PC-3 (cell line): ENCODE measurements at regions not wholly inside any gene's neighbourhood (a gene's known extent, or its start where the extent isn't known, plus 50 kb on each side); places are given as distances from the start of the nearest gene placed in this dataset.
A peak's percentile ranks its signal among the peaks of the same experiment; 100 is the strongest.

Source experiments
- ATAC-seq: fragments of 200-7000 bp; cut with Tn5 transposase; 2 replicates; pipeline ENCODE4 v1.9.1; 2020; ENCODE audit warnings: mild to moderate bottlenecking, moderate library complexity
- BruUV-seq: library from RNA; stranded (reverse); fragments of 400-500 nt; replicated peaks from 2 replicates; lab custom pipeline; 2021; lab: Mats Ljungman, UMichigan
- CTCF ChIA-PET: fragments of 300-600 bp; sonication (Branson Sonifier 250); formaldehyde crosslinking; loops from one replicate; lab custom pipeline; 2022; ENCODE audit warnings: antibody characterized with exemption; lab: Charles Lee
- POLR2A ChIA-PET: fragments of 300-600 bp; sonication (Branson Sonifier 250); formaldehyde crosslinking; loops from one replicate; lab custom pipeline; 2022; ENCODE audit warnings: antibody characterized with exemption; ENCODE audit not compliant: unreplicated experiment; lab: Charles Lee
- DNase-seq: peaks from one replicate; pipeline ENCODE4 v3.0.0-alpha.2; 2015
- H2AFZ ChIP-seq: fragments of 300-600 bp; sonication (generic); 2 replicates; pipeline ENCODE4 v1.6.0; 2016; ENCODE audit warnings: antibody characterized with exemption, low read length
- H3F3A ChIP-seq: fragments of 300-600 bp; sonication (generic); one replicate; pipeline ENCODE4 v1.6.0; 2017; ENCODE audit warnings: antibody characterized with exemption, low read length, control low read depth, mild to moderate bottlenecking; ENCODE audit not compliant: unreplicated experiment
- H3K27ac ChIP-seq: fragments of 300-600 bp; sonication (generic); 2 replicates; pipeline ENCODE4 v1.5.1; 2016; ENCODE audit warnings: mild to moderate bottlenecking, low read length
- H3K27me3 ChIP-seq: fragments of 300-600 bp; sonication (generic); 2 replicates; pipeline ENCODE4 v1.6.1; 2016; ENCODE audit warnings: low read length, mixed read lengths
- H3K36me3 ChIP-seq: fragments of 300-600 bp; sonication (generic); 2 replicates; pipeline ENCODE4 v1.6.1; 2016; ENCODE audit warnings: low read depth, mixed run types, low read length, mixed read lengths
- H3K4me1 ChIP-seq: fragments of 300-600 bp; sonication (generic); 2 replicates; pipeline ENCODE4 v1.5.1; 2016; ENCODE audit warnings: low read length; ENCODE audit not compliant: insufficient read depth
- H3K4me2 ChIP-seq: fragments of 300-600 bp; sonication (generic); 2 replicates; pipeline ENCODE4 v1.6.0; 2016; ENCODE audit warnings: low read length
- H3K4me3 ChIP-seq: fragments of 300-600 bp; sonication (generic); 2 replicates; pipeline ENCODE4 v1.5.1; 2016; ENCODE audit warnings: mild to moderate bottlenecking, low read length, mixed read lengths
- H3K79me2 ChIP-seq: fragments of 300-600 bp; sonication (generic); 2 replicates; pipeline ENCODE4 v1.6.1; 2017; ENCODE audit warnings: low read length, mixed read lengths
- H3K9ac ChIP-seq: fragments of 300-600 bp; sonication (generic); 2 replicates; pipeline ENCODE4 v1.6.0; 2016; ENCODE audit warnings: mild to moderate bottlenecking, low read length
- H3K9me2 ChIP-seq: fragments of 300-600 bp; sonication (generic); replicated peaks from 2 replicates; pipeline ENCODE4 v1.6.1; 2016; ENCODE audit warnings: mixed run types, low read length, mixed read lengths
- H3K9me3 ChIP-seq: fragments of 300-600 bp; sonication (generic); 2 replicates; pipeline ENCODE4 v1.6.1; 2016; ENCODE audit warnings: low read length, mixed read lengths
- H4K20me1 ChIP-seq: fragments of 300-600 bp; sonication (generic); 2 replicates; pipeline ENCODE4 v1.6.1; 2016; ENCODE audit warnings: low read length, mixed read lengths
- CTCF ChIP-seq: fragments of 300-600 bp; sonication (generic); conservative IDR thresholded peaks from 2 replicates; pipeline ENCODE4 v1.5.1; 2017; ENCODE audit warnings: antibody characterized with exemption, low read depth, mild to moderate bottlenecking, low read length
- EZH2 ChIP-seq: fragments of 300-600 bp; sonication (generic); IDR thresholded peaks from one replicate; pipeline ENCODE4 v1.6.1; 2017; ENCODE audit warnings: antibody characterized with exemption, mild to moderate bottlenecking, low read length; ENCODE audit not compliant: unreplicated experiment
- EZH2phosphoT487 ChIP-seq: fragments of 300-600 bp; sonication (generic); IDR thresholded peaks from 2 replicates; pipeline ENCODE4 v1.6.1; 2018; ENCODE audit warnings: mild to moderate bottlenecking, antibody characterized with exemption, low read length, borderline replicate concordance
- intact Hi-C: fragments of 100-400 bp; cut with micrococcal nuclease; formaldehyde crosslinking; loops from 2 replicates; pipeline ENCODE4 v1.9.0; 2023

GRCh38 chr9:115599898-115600297, 481.9 kb upstream of the TNC start:
- ChIA-PET POLR2A (no interaction called here), CTCF (no interaction called here)
- Histone ChIP-seq H3K27me3 (no peaks in the 10 kb centered on the region), H3F3A (no peaks in the 10 kb centered on the region), H3K4me2 (no peak overlapping the region), H3K9ac (no peak overlapping the region), H3K4me1 (peaks cover 18% of the 10 kb centered on the region), H4K20me1 (no peaks in the 10 kb centered on the region), H3K27ac (no peak overlapping the region), H3K9me2 (no peaks in the 10 kb centered on the region), H3K4me3 (no peak overlapping the region), H3K36me3 (no peaks in the 10 kb centered on the region), H3K79me2 (no peaks in the 10 kb centered on the region), H2AFZ (no peak overlapping the region), H3K9me3 (no peaks in the 10 kb centered on the region)
- no TSS peak for BruUV-seq
- no peak for TF ChIP-seq EZH2
- DNase-seq (no peak), ATAC-seq (no peak)
- intact Hi-C loops = no loop called here

GRCh38 chr9:115601434-115601833, 483.5 kb upstream of the TNC start:
- no peaks in the 10 kb centered on the region for H3K9me2 ChIP-seq
- no peak overlapping the region for H2AFZ ChIP-seq
- no peaks in the 10 kb centered on the region for H3K27me3 ChIP-seq
- intact Hi-C loops = no loop called here
- H3K27ac ChIP-seq = no peak overlapping the region
- H4K20me1 ChIP-seq = no peaks in the 10 kb centered on the region
- H3K4me1 ChIP-seq = peaks cover 24% of the 10 kb centered on the region
- H3K79me2 ChIP-seq = no peaks in the 10 kb centered on the region
- ATAC-seq (no peak), DNase-seq (no peak)
- POLR2A ChIA-PET = no interaction called here
- no peak overlapping the region for H3K9ac ChIP-seq
- H3K36me3 ChIP-seq = no peaks in the 10 kb centered on the region
- TF ChIP-seq CTCF = no peak
- TF ChIP-seq EZH2 = no peak
- no peak for TF ChIP-seq EZH2phosphoT487
- no peak overlapping the region for H3K4me3 ChIP-seq
- H3K9me3 ChIP-seq = no peaks in the 10 kb centered on the region
- H3K4me2 ChIP-seq = no peak overlapping the region
- H3F3A ChIP-seq = no peaks in the 10 kb centered on the region
- CTCF ChIA-PET = no interaction called here
- no TSS peak for BruUV-seq

GRCh38 chr9:115604831-115605483, 487.0 kb upstream of the TNC start:
- Histone ChIP-seq H3F3A (no peaks in the 10 kb centered on the region), H3K79me2 (no peaks in the 10 kb centered on the region), H3K9me3 (no peaks in the 10 kb centered on the region), H3K9ac (no peak overlapping the region), H3K36me3 (no peaks in the 10 kb centered on the region), H4K20me1 (no peaks in the 10 kb centered on the region), H3K4me1 (peaks cover 15% of the 10 kb centered on the region), H3K4me2 (no peak overlapping the region), H2AFZ (no peak overlapping the region), H3K27ac (peak overlapping the region; percentile 57), H3K4me3 (no peak overlapping the region), H3K27me3 (no peaks in the 10 kb centered on the region), H3K9me2 (no peaks in the 10 kb centered on the region)
- TF ChIP-seq EZH2phosphoT487 (no peak), EZH2 (no peak), CTCF (no peak)
- DNase-seq (peak; percentile 91), ATAC-seq (peak; percentile 97)
- intact Hi-C loops = loop anchor here (5.0 kb wide), 1 partner anchor 52 kb away; no protein-coding TSS in a partner anchor
- ChIA-PET POLR2A (no interaction called here), CTCF (no interaction called here)
- BruUV-seq = no TSS peak
